Neural cell (in vitro differentiated cells): ENCODE measurements at regions not wholly inside any gene's neighbourhood (a gene's known extent, or its start where the extent isn't known, plus 50 kb on each side); places are given as distances from the start of the nearest gene placed in this dataset.

Experiments used
- H2AFZ ChIP-seq: fragments of 200-600, 300-800 bp; sonication (generic), shearing (Covaris generic); 2 replicates; pipeline ENCODE4 v1.6.0; 2014; ENCODE audit warnings: low read depth, mild to moderate bottlenecking, antibody characterized with exemption, low read length, moderate library complexity
- H3F3A ChIP-seq: fragments of 200-600 bp; shearing (Covaris generic); 2 replicates; pipeline ENCODE4 v1.6.1; 2016; ENCODE audit warnings: mild to moderate bottlenecking, moderate library complexity, mixed read lengths, antibody characterized with exemption, low read length; ENCODE audit not compliant: insufficient read depth, poor library complexity, severe bottlenecking
- H3K27ac ChIP-seq: fragments of 200-600, 300-800 bp; sonication (generic), shearing (Covaris generic); 2 replicates; pipeline ENCODE4 v1.5.1; 2014; ENCODE audit warnings: mild to moderate bottlenecking, low read length, moderate library complexity
- H3K27me3 ChIP-seq: fragments of 300-800, 200-600 bp; sonication (generic), shearing (Covaris generic); 2 replicates; pipeline ENCODE4 v1.6.0; 2014; ENCODE audit warnings: mild to moderate bottlenecking, low read depth, low read length, moderate library complexity; ENCODE audit not compliant: insufficient read depth
- H3K36me3 ChIP-seq: fragments of 300-800, 200-600 bp; sonication (generic), shearing (Covaris generic); 2 replicates; pipeline ENCODE4 v1.5.1; 2014; ENCODE audit warnings: mild to moderate bottlenecking, antibody characterized with exemption, low read length, moderate library complexity; ENCODE audit not compliant: insufficient read depth
- H3K4me2 ChIP-seq: fragments of 300-800, 200-600 bp; sonication (generic), shearing (Covaris generic); 2 replicates; pipeline ENCODE4 v1.6.0; 2014; ENCODE audit warnings: mild to moderate bottlenecking, low read length
- H3K4me3 ChIP-seq: fragments of 300-800, 200-600 bp; sonication (generic), shearing (Covaris generic); 2 replicates; pipeline ENCODE4 v1.5.1; 2014; ENCODE audit warnings: mild to moderate bottlenecking, low read length, moderate library complexity
- H3K79me2 ChIP-seq: fragments of 200-600 bp; shearing (Covaris generic); replicated peaks from 2 replicates; pipeline ENCODE4 v1.6.0; 2014; ENCODE audit warnings: mild to moderate bottlenecking, low read length, moderate library complexity; ENCODE audit not compliant: insufficient read depth
- H3K9ac ChIP-seq: fragments of 300-800, 200-600 bp; sonication (generic), shearing (Covaris generic); 2 replicates; pipeline ENCODE4 v1.6.1; 2016; ENCODE audit warnings: mild to moderate bottlenecking, low read length, mixed read lengths
- H3K9me2 ChIP-seq: fragments of 200-600 bp; shearing (Covaris generic); 2 replicates; pipeline ENCODE4 v1.6.1; 2016; ENCODE audit warnings: mild to moderate bottlenecking, low read length, mixed read lengths; ENCODE audit not compliant: insufficient read depth
- H3K9me3 ChIP-seq: fragments of 200-600, 300-800 bp; sonication (generic), shearing (Covaris generic); 2 replicates; pipeline ENCODE4 v1.6.1; 2016; ENCODE audit warnings: mild to moderate bottlenecking, mixed run types, low read length, moderate library complexity, mixed read lengths
- H4K20me1 ChIP-seq: fragments of 200-600 bp; shearing (Covaris generic); 2 replicates; pipeline ENCODE4 v1.6.1; 2016; ENCODE audit warnings: mild to moderate bottlenecking, mixed run types; ENCODE audit not compliant: insufficient read depth
- CTCF ChIP-seq: fragments of 450-650 bp; IDR thresholded peaks from 2 replicates; pipeline ENCODE4 v1.5.1; 2014; ENCODE audit warnings: antibody characterized with exemption, mild to moderate bottlenecking, moderate library complexity; ENCODE audit not compliant: poor library complexity, severe bottlenecking
- EP300 ChIP-seq: fragments of 450-650 bp; conservative IDR thresholded peaks from 2 replicates; pipeline ENCODE4 v1.6.1; 2014; ENCODE audit warnings: antibody characterized with exemption, mild to moderate bottlenecking, moderate library complexity; ENCODE audit not compliant: poor library complexity, severe bottlenecking
- EZH2 ChIP-seq: fragments of 200-600, 300-800 bp; shearing (Covaris generic), sonication (generic); IDR thresholded peaks from 2 replicates; pipeline ENCODE4 v1.6.1; 2014; ENCODE audit warnings: antibody characterized with exemption, low read length, borderline replicate concordance, mild to moderate bottlenecking; ENCODE audit not compliant: insufficient read depth, poor library complexity, severe bottlenecking
- MXI1 ChIP-seq: fragments of 450-650 bp; conservative IDR thresholded peaks from 2 replicates; pipeline ENCODE4 v1.6.1; 2014; ENCODE audit warnings: antibody characterized with exemption, mild to moderate bottlenecking; ENCODE audit not compliant: poor library complexity, severe bottlenecking
- POLR2AphosphoS5 ChIP-seq: IDR thresholded peaks from 2 replicates; pipeline ENCODE4 v1.6.1; 2012
- RAD21 ChIP-seq: fragments of 450-650 bp; conservative IDR thresholded peaks from 2 replicates; pipeline ENCODE4 v1.6.1; 2014; ENCODE audit warnings: antibody characterized with exemption, mild to moderate bottlenecking, moderate library complexity
- SMC3 ChIP-seq: fragments of 450-650 bp; conservative IDR thresholded peaks from 2 replicates; pipeline ENCODE4 v1.6.1; 2014; ENCODE audit warnings: antibody characterized with exemption, mild to moderate bottlenecking, moderate library complexity; ENCODE audit not compliant: poor library complexity
- TAF1 ChIP-seq: IDR thresholded peaks from 2 replicates; pipeline ENCODE4 v1.6.1; 2012; ENCODE audit warnings: low read depth
- TF ChIP-seq, protein P1 (sequence below): IDR thresholded peaks from 2 replicates; pipeline ENCODE4 v1.6.1; 2012; ENCODE audit warnings: borderline replicate concordance

- no peak overlapping the region for H3K27ac ChIP-seq
- H3K79me2 ChIP-seq, result no peaks in the 10 kb centered on the region
- H3K4me3 ChIP-seq, result no peak overlapping the region
- no peaks in the 10 kb centered on the region for H4K20me1 ChIP-seq
- no peaks in the 10 kb centered on the region for H3K27me3 ChIP-seq
- H3F3A ChIP-seq, result no peaks in the 10 kb centered on the region
- no peak overlapping the region for H3K4me2 ChIP-seq
- H3K9me2 ChIP-seq, result no peaks in the 10 kb centered on the region
- TF ChIP-seq CTCF (no peak), SMC3 (no peak)
- no peak overlapping the region for H2AFZ ChIP-seq
- H3K9me3 ChIP-seq, result no peaks in the 10 kb centered on the region
- no peak overlapping the region for H3K9ac ChIP-seq
- no peaks in the 10 kb centered on the region for H3K36me3 ChIP-seq
Measured at GRCh38 chr13:31947506-31947905, 84.1 kb upstream of the FRY start.

GRCh38 chr13:31949486-31949885, 82.1 kb upstream of the FRY start:
- Histone ChIP-seq H3K36me3 (no peaks in the 10 kb centered on the region), H3K4me3 (no peak overlapping the region), H3K27me3 (no peaks in the 10 kb centered on the region), H3K79me2 (no peaks in the 10 kb centered on the region), H3K9me3 (no peaks in the 10 kb centered on the region), H3K9me2 (no peaks in the 10 kb centered on the region), H3K9ac (no peak overlapping the region), H4K20me1 (no peaks in the 10 kb centered on the region), H2AFZ (no peak overlapping the region), H3F3A (no peaks in the 10 kb centered on the region), H3K4me2 (no peak overlapping the region), H3K27ac (no peak overlapping the region)
- no peak for TF ChIP-seq TAF1
- no peak for TF ChIP-seq POLR2AphosphoS5
- no peak for TF ChIP-seq MXI1

GRCh38 chr13:31950111-31950815, 81.3 kb upstream of the FRY start:
- TF ChIP-seq RAD21 (no peak), EP300 (no peak), EZH2 (no peak), POLR2AphosphoS5 (no peak), CTCF (no peak), TAF1 (no peak), SMC3 (no peak)
- TF ChIP-seq, protein P1, sequence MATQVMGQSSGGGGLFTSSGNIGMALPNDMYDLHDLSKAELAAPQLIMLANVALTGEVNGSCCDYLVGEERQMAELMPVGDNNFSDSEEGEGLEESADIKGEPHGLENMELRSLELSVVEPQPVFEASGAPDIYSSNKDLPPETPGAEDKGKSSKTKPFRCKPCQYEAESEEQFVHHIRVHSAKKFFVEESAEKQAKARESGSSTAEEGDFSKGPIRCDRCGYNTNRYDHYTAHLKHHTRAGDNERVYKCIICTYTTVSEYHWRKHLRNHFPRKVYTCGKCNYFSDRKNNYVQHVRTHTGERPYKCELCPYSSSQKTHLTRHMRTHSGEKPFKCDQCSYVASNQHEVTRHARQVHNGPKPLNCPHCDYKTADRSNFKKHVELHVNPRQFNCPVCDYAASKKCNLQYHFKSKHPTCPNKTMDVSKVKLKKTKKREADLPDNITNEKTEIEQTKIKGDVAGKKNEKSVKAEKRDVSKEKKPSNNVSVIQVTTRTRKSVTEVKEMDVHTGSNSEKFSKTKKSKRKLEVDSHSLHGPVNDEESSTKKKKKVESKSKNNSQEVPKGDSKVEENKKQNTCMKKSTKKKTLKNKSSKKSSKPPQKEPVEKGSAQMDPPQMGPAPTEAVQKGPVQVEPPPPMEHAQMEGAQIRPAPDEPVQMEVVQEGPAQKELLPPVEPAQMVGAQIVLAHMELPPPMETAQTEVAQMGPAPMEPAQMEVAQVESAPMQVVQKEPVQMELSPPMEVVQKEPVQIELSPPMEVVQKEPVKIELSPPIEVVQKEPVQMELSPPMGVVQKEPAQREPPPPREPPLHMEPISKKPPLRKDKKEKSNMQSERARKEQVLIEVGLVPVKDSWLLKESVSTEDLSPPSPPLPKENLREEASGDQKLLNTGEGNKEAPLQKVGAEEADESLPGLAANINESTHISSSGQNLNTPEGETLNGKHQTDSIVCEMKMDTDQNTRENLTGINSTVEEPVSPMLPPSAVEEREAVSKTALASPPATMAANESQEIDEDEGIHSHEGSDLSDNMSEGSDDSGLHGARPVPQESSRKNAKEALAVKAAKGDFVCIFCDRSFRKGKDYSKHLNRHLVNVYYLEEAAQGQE, result no peak
- no peaks in the 10 kb centered on the region for H3K27me3 ChIP-seq
- no peaks in the 10 kb centered on the region for H4K20me1 ChIP-seq
- H3K4me2 ChIP-seq, result no peak overlapping the region
- H3F3A ChIP-seq, result no peaks in the 10 kb centered on the region
- no peaks in the 10 kb centered on the region for H3K9me2 ChIP-seq
- H3K79me2 ChIP-seq, result no peaks in the 10 kb centered on the region
- H3K9me3 ChIP-seq, result no peaks in the 10 kb centered on the region
- H3K4me3 ChIP-seq, result no peak overlapping the region
- no peaks in the 10 kb centered on the region for H3K36me3 ChIP-seq
- H3K27ac ChIP-seq, result no peak overlapping the region
- no peak overlapping the region for H2AFZ ChIP-seq
- H3K9ac ChIP-seq, result no peak overlapping the region
